KMS-11 (cell line): ENCODE measurements at regions not wholly inside any gene's neighbourhood (a gene's known extent, or its start where the extent isn't known, plus 50 kb on each side); places are given as distances from the start of the nearest gene placed in this dataset.

Experiments used
- H2AFZ ChIP-seq: fragments of 200-600 bp; sonication (generic); 2 replicates; pipeline ENCODE4 v1.6.1; 2016; ENCODE audit warnings: antibody characterized with exemption, mixed run types, low read depth
- H3K27ac ChIP-seq: fragments of 200-600 bp; sonication (generic); 2 replicates; pipeline ENCODE4 v1.6.1; 2016; ENCODE audit warnings: mild to moderate bottlenecking, mixed run types
- H3K27me3 ChIP-seq: fragments of 200-600 bp; sonication (generic); 2 replicates; pipeline ENCODE4 v1.6.1; 2017; ENCODE audit warnings: mild to moderate bottlenecking, low read depth, mixed run types, moderate library complexity; ENCODE audit not compliant: insufficient read depth
- H3K36me3 ChIP-seq: fragments of 200-600 bp; sonication (generic); 2 replicates; pipeline ENCODE4 v1.6.1; 2017; ENCODE audit warnings: mild to moderate bottlenecking, mixed run types; ENCODE audit not compliant: insufficient read depth
- H3K4me1 ChIP-seq: fragments of 200-600 bp; sonication (generic); 2 replicates; pipeline ENCODE4 v1.6.1; 2016; ENCODE audit warnings: mild to moderate bottlenecking, low read depth, mixed run types; ENCODE audit not compliant: poor library complexity, severe bottlenecking
- H3K4me2 ChIP-seq: fragments of 200-600 bp; sonication (generic); 2 replicates; pipeline ENCODE4 v1.7.0; 2016; ENCODE audit warnings: mild to moderate bottlenecking, mixed run types
- H3K4me3 ChIP-seq: fragments of 200-600 bp; sonication (generic); IDR thresholded peaks from 2 replicates; pipeline ENCODE4 v1.6.1; 2017; ENCODE audit warnings: low read depth, low read length, mixed read lengths; ENCODE audit not compliant: insufficient read depth
- H3K79me2 ChIP-seq: fragments of 200-600 bp; sonication (generic); 2 replicates; pipeline ENCODE4 v1.6.1; 2016; ENCODE audit warnings: low read depth, mixed run types; ENCODE audit not compliant: insufficient read depth
- H3K9ac ChIP-seq: fragments of 200-600 bp; sonication (generic); 2 replicates; pipeline ENCODE4 v1.6.1; 2016; ENCODE audit warnings: mild to moderate bottlenecking, mixed run types
- H4K20me1 ChIP-seq: fragments of 200-600 bp; sonication (generic); 2 replicates; pipeline ENCODE4 v1.6.1; 2016; ENCODE audit warnings: mild to moderate bottlenecking, mixed run types; ENCODE audit not compliant: insufficient read depth
- CTCF ChIP-seq: fragments of 200-600 bp; sonication (generic); conservative IDR thresholded peaks from 2 replicates; pipeline ENCODE4 v1.6.1; 2017; ENCODE audit warnings: low read depth, mild to moderate bottlenecking, antibody characterized with exemption, low read length, moderate library complexity, mixed read lengths

GRCh38 chrX:135632353-135632752, 81.1 kb upstream of the CT45A1 start:
- no peaks in the 10 kb centered on the region for H4K20me1 ChIP-seq
- no peaks in the 10 kb centered on the region for H3K79me2 ChIP-seq
- H2AFZ ChIP-seq: no peak overlapping the region
- H3K4me3 ChIP-seq: no peak overlapping the region
- no peak overlapping the region for H3K4me2 ChIP-seq
- H3K9ac ChIP-seq: no peak overlapping the region
- no peaks in the 10 kb centered on the region for H3K36me3 ChIP-seq
- peak; percentile 40 for TF ChIP-seq CTCF
- no peaks in the 10 kb centered on the region for H3K4me1 ChIP-seq
- no peaks in the 10 kb centered on the region for H3K27me3 ChIP-seq
- H3K27ac ChIP-seq: no peak overlapping the region

- Histone ChIP-seq H2AFZ (no peak overlapping the region), H3K4me2 (no peak overlapping the region), H3K27me3 (no peaks in the 10 kb centered on the region), H3K27ac (no peak overlapping the region), H3K36me3 (no peaks in the 10 kb centered on the region), H4K20me1 (no peaks in the 10 kb centered on the region), H3K9ac (no peak overlapping the region), H3K4me3 (no peak overlapping the region), H3K4me1 (no peaks in the 10 kb centered on the region), H3K79me2 (no peaks in the 10 kb centered on the region)
- no peak for TF ChIP-seq CTCF
Observed at GRCh38 chrX:135639066-135639780, 74.2 kb upstream of the CT45A1 start.

- no peak overlapping the region for H3K4me2 ChIP-seq
- H4K20me1 ChIP-seq: no peaks in the 10 kb centered on the region
- no peak overlapping the region for H3K9ac ChIP-seq
- H3K4me3 ChIP-seq: no peak overlapping the region
- H3K36me3 ChIP-seq: no peaks in the 10 kb centered on the region
- no peaks in the 10 kb centered on the region for H3K4me1 ChIP-seq
- H3K79me2 ChIP-seq: no peaks in the 10 kb centered on the region
- no peak for TF ChIP-seq CTCF
- H2AFZ ChIP-seq: no peak overlapping the region
- H3K27me3 ChIP-seq: no peaks in the 10 kb centered on the region
- no peak overlapping the region for H3K27ac ChIP-seq
Observed at GRCh38 chrX:135643916-135644315, 69.5 kb upstream of the CT45A1 start.

- H3K4me3 ChIP-seq: no peak overlapping the region
- H3K27ac ChIP-seq: no peak overlapping the region
- no peaks in the 10 kb centered on the region for H3K27me3 ChIP-seq
- no peak for TF ChIP-seq CTCF
- no peak overlapping the region for H3K4me2 ChIP-seq
- H2AFZ ChIP-seq: no peak overlapping the region
- H3K4me1 ChIP-seq: no peaks in the 10 kb centered on the region
- H3K36me3 ChIP-seq: no peaks in the 10 kb centered on the region
- no peak overlapping the region for H3K9ac ChIP-seq
- no peaks in the 10 kb centered on the region for H3K79me2 ChIP-seq
- H4K20me1 ChIP-seq: no peaks in the 10 kb centered on the region
Observed at GRCh38 chrX:135644624-135645023, 68.8 kb upstream of the CT45A1 start.
